H1 (cell line): ENCODE measurements at regions not wholly inside any gene's neighbourhood (a gene's known extent, or its start where the extent isn't known, plus 50 kb on each side); places are given as distances from the start of the nearest gene placed in this dataset.

ENCODE experiments used
- BCL11A ChIP-seq, 2 experiments: IDR thresholded peaks; one replicate each; pipeline ENCODE4 v1.6.1; 2011; ENCODE audit warnings: low read depth in 2 of 2, low read length in 2 of 2, mild to moderate bottlenecking in 2 of 2
- EP300 ChIP-seq, 2 experiments: IDR thresholded peaks; 1 replicate in 1 of 2; 2 replicates in 1 of 2; pipeline ENCODE4 v1.6.1; 2011 to 2012; ENCODE audit warnings: low read depth in 2 of 2, low read length in 2 of 2, mild to moderate bottlenecking in 2 of 2, borderline replicate concordance in 1 of 2, inconsistent platforms in 1 of 2, moderate library complexity in 1 of 2
- JUN ChIP-seq: IDR thresholded peaks from 2 replicates; pipeline ENCODE4 v1.6.1; 2011; ENCODE audit warnings: low read depth, mild to moderate bottlenecking, improper control_type of control experiment, low read length
- SIX5 ChIP-seq: IDR thresholded peaks from 2 replicates; pipeline ENCODE4 v1.6.1; 2011; ENCODE audit warnings: mild to moderate bottlenecking, low read depth, low read length
- TF ChIP-seq, protein P1 (sequence below): IDR thresholded peaks from 2 replicates; pipeline ENCODE4 v1.6.1; 2011; ENCODE audit warnings: low read length, improper control_type of control experiment
- TF ChIP-seq, protein P2 (sequence below): IDR thresholded peaks from 2 replicates; pipeline ENCODE4 v1.6.1; 2011; ENCODE audit warnings: low read depth, mild to moderate bottlenecking, low read length; ENCODE audit not compliant: insufficient read depth
- TF ChIP-seq, protein P3 (sequence below), 3 experiments: IDR thresholded peaks; 1 replicate in 2 of 3; 2 replicates in 1 of 3; pipeline versions ENCODE4 v1.5.1 to v1.6.1; 2011; ENCODE audit warnings: low read length in 3 of 3, mild to moderate bottlenecking in 3 of 3, inconsistent platforms in 2 of 3, low read depth in 1 of 3, moderate library complexity in 1 of 3; ENCODE audit not compliant: insufficient read depth in 1 of 3; ENCODE audit errors: control extremely low read depth in 1 of 3

GRCh38 chr6:951399-952181 lies 258.7 kb upstream of the EXOC2 start (continued):
- TF ChIP-seq, protein P1, sequence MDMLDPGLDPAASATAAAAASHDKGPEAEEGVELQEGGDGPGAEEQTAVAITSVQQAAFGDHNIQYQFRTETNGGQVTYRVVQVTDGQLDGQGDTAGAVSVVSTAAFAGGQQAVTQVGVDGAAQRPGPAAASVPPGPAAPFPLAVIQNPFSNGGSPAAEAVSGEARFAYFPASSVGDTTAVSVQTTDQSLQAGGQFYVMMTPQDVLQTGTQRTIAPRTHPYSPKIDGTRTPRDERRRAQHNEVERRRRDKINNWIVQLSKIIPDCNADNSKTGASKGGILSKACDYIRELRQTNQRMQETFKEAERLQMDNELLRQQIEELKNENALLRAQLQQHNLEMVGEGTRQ, result no peak
- TF ChIP-seq, protein P2, sequence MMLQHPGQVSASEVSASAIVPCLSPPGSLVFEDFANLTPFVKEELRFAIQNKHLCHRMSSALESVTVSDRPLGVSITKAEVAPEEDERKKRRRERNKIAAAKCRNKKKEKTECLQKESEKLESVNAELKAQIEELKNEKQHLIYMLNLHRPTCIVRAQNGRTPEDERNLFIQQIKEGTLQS, result no peak
- TF ChIP-seq JUN (no peak), EP300 (IDR thresholded peaks at IDR 0.05; ENCODE audit: borderline replicate concordance in 1 of 2, low read depth in 2 of 2, low read length in 2 of 2) (no peak), BCL11A (IDR thresholded peaks at IDR 0.05; ENCODE audit: low read depth in 2 of 2, low read length in 2 of 2) (no peak), SIX5 (no peak)
- TF ChIP-seq, protein P3, sequence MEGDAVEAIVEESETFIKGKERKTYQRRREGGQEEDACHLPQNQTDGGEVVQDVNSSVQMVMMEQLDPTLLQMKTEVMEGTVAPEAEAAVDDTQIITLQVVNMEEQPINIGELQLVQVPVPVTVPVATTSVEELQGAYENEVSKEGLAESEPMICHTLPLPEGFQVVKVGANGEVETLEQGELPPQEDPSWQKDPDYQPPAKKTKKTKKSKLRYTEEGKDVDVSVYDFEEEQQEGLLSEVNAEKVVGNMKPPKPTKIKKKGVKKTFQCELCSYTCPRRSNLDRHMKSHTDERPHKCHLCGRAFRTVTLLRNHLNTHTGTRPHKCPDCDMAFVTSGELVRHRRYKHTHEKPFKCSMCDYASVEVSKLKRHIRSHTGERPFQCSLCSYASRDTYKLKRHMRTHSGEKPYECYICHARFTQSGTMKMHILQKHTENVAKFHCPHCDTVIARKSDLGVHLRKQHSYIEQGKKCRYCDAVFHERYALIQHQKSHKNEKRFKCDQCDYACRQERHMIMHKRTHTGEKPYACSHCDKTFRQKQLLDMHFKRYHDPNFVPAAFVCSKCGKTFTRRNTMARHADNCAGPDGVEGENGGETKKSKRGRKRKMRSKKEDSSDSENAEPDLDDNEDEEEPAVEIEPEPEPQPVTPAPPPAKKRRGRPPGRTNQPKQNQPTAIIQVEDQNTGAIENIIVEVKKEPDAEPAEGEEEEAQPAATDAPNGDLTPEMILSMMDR (IDR thresholded peaks at IDR 0.05; ENCODE audit: control extremely low read depth in 1 of 3, insufficient read depth in 1 of 3, low read depth in 1 of 3, low read length in 3 of 3), result no peak
